ENCODE measurements at regions not wholly inside any gene's neighbourhood (a gene's known extent, or its start where the extent isn't known, plus 50 kb on each side); places are given as distances from the start of the nearest gene placed in this dataset.

DNA sequence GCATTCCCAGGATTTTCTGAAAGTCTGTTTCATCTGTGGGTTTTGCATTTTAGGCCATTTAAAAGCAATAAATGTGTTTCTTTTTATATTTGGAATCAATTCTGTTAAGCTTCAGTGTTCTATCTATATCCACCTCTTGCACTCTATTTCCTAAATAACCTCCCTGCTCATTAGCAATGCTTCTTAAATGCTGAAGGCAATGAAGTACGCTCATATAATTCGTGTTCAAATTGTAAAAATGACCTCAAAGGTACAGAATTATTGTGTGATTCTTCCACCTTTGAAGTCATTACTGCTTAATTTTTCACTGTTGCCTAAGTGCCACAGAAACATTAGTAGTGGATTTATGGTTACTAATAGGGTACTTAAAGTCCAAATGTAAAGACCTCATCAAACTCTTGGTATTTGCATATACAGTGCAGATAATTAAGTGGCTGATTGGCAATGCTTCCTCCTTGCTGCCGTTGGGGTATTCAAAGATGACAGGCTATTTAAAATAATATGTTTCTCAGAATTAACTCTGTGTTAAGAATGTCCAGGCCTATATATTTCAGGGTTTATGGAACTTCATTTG is 730.8 kb downstream of the TECRL start:
- WGBS, 2 donors, result 67 to 69% methylated on average over 3 of the region's 3 CpGs
- no peak overlapping the region for H3K4me3 ChIP-seq

GRCh38 chr4:63670735-63671134 is 738.5 kb downstream of the TECRL start:
- no peak overlapping the region for H3K27ac ChIP-seq
- H3K4me3 ChIP-seq, result no peak overlapping the region
- H3K36me3 ChIP-seq, result no peaks in the 10 kb centered on the region
- no peaks in the 10 kb centered on the region for H3K4me1 ChIP-seq
- TF ChIP-seq EP300 (IDR thresholded peaks at IDR 0.05) (no peak), POLR2A (IDR thresholded peaks at IDR 0.05) (no peak)
- TF ChIP-seq, protein P1, sequence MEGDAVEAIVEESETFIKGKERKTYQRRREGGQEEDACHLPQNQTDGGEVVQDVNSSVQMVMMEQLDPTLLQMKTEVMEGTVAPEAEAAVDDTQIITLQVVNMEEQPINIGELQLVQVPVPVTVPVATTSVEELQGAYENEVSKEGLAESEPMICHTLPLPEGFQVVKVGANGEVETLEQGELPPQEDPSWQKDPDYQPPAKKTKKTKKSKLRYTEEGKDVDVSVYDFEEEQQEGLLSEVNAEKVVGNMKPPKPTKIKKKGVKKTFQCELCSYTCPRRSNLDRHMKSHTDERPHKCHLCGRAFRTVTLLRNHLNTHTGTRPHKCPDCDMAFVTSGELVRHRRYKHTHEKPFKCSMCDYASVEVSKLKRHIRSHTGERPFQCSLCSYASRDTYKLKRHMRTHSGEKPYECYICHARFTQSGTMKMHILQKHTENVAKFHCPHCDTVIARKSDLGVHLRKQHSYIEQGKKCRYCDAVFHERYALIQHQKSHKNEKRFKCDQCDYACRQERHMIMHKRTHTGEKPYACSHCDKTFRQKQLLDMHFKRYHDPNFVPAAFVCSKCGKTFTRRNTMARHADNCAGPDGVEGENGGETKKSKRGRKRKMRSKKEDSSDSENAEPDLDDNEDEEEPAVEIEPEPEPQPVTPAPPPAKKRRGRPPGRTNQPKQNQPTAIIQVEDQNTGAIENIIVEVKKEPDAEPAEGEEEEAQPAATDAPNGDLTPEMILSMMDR (IDR thresholded peaks at IDR 0.05), result no peak
- peaks cover 0 to 4% (median 0%) of the 10 kb centered on the region in 4 donors for H3K9me3 ChIP-seq
- DNase-seq (ENCODE audit: low spot score in 2 of 2), result no peak
- no peaks in the 10 kb centered on the region for H3K27me3 ChIP-seq
- WGBS, 2 donors, result 55 to 57% methylated on average over 1 of the region's 1 CpG

More for the DNA sequence above, 730.8 kb downstream of the TECRL start:
- TF ChIP-seq POLR2A (IDR thresholded peaks at IDR 0.05) (no peak), EP300 (IDR thresholded peaks at IDR 0.05) (no peak)
- TF ChIP-seq, protein P1 (IDR thresholded peaks at IDR 0.05), result no peak
- DNase-seq (ENCODE audit: low spot score in 2 of 2), result no peak
- Histone ChIP-seq H3K4me1 (no peaks in the 10 kb centered on the region), H3K9me3 (no peaks in the 10 kb centered on the region), H3K36me3 (no peaks in the 10 kb centered on the region), H3K27ac (no peak overlapping the region), H3K27me3 (no peaks in the 10 kb centered on the region)

- 80 to 93% methylated on average over 2 of the region's 2 CpGs for WGBS, 2 donors
- no peaks in the 10 kb centered on the region for H3K4me1 ChIP-seq
- no peak for DNase-seq (ENCODE audit: low spot score in 2 of 2)
- H3K4me3 ChIP-seq, result no peak overlapping the region
- TF ChIP-seq, protein P1 (IDR thresholded peaks at IDR 0.05), result no peak
- no peak for TF ChIP-seq EP300 (IDR thresholded peaks at IDR 0.05)
- TF ChIP-seq POLR2A (IDR thresholded peaks at IDR 0.05), result no peak
- H3K27me3 ChIP-seq, result no peaks in the 10 kb centered on the region
- H3K36me3 ChIP-seq, result no peaks in the 10 kb centered on the region
- peaks cover 0 to 4% (median 0%) of the 10 kb centered on the region in 4 donors for H3K9me3 ChIP-seq
- H3K27ac ChIP-seq, result no peak overlapping the region
These were observed 745.4 kb downstream of the TECRL start for GRCh38 chr4:63663870-63664269.

- H3K27me3 ChIP-seq, result no peaks in the 10 kb centered on the region
- H3K4me3 ChIP-seq, result no peak overlapping the region
- WGBS, 2 donors, result 77 to 82% methylated on average over 3 of the region's 3 CpGs
- no peak for DNase-seq (ENCODE audit: low spot score in 2 of 2)
- TF ChIP-seq, protein P1 (IDR thresholded peaks at IDR 0.05), result no peak
- no peak for TF ChIP-seq EP300 (IDR thresholded peaks at IDR 0.05)
- TF ChIP-seq POLR2A (IDR thresholded peaks at IDR 0.05), result no peak
- no peaks in the 10 kb centered on the region for H3K36me3 ChIP-seq
- no peak overlapping the region for H3K27ac ChIP-seq
- H3K4me1 ChIP-seq, result no peaks in the 10 kb centered on the region
- H3K9me3 ChIP-seq, result peaks cover 0 to 2% (median 0%) of the 10 kb centered on the region in 4 donors
These were observed 764.9 kb downstream of the TECRL start for GRCh38 chr4:63644396-63644795.

- DNase-seq (ENCODE audit: low spot score in 2 of 2), result no peak
- no peak overlapping the region for H3K27ac ChIP-seq
- TF ChIP-seq, protein P1 (IDR thresholded peaks at IDR 0.05), result no peak
- TF ChIP-seq POLR2A (IDR thresholded peaks at IDR 0.05), result no peak
- no peak for TF ChIP-seq EP300 (IDR thresholded peaks at IDR 0.05)
- H3K4me3 ChIP-seq, result no peak overlapping the region
- peaks cover 0 to 2% (median 0%) of the 10 kb centered on the region in 4 donors for H3K9me3 ChIP-seq
- no peaks in the 10 kb centered on the region for H3K36me3 ChIP-seq
- H3K4me1 ChIP-seq, result no peaks in the 10 kb centered on the region
- H3K27me3 ChIP-seq, result no peaks in the 10 kb centered on the region
These were observed 772.0 kb downstream of the TECRL start for GRCh38 chr4:63637270-63637669.
